Activated CD4-positive, alpha-beta T cell treated with anti-CD3 and anti-CD28 coated beads, Interleukin-2, amount 50 U/mL, for 4 hours (primary cell): ENCODE measurements at regions not wholly inside any gene's neighbourhood (a gene's known extent, or its start where the extent isn't known, plus 50 kb on each side); places are given as distances from the start of the nearest gene placed in this dataset.

ENCODE experiments used
- DNase-seq, 2 experiments: peaks; one replicate each; pipeline ENCODE4 v3.0.0-alpha.2; 2020

GRCh38 chr4:36737691-36738090 is 456.3 kb downstream of the DTHD1 start:
- DNase-seq = no peak

- no peak for DNase-seq
Observed at GRCh38 chr4:36740796-36741310, 459.4 kb downstream of the DTHD1 start.

- DNase-seq = no peak
Observed at GRCh38 chr4:36747277-36748129, 466.1 kb downstream of the DTHD1 start.

DNA sequence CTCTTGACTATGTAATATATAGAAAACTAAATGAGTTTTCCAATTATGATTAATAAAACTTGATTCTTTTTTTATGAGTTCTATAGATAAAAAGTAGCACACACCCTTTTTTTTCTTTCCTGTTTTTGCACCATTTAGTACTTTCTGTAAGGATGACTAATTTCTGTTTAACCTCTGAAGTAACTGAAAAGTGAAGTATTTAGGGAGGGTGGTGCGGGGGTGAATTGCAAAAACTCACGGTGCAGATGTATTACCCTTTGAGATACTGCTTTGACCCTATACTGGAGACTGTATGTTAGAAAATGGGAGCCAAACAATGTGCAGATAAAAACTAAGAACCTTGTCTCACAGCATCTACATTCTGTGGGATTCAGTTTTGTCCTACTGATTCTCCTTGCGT is 471.6 kb downstream of the DTHD1 start:
- DNase-seq = no peak

DNA sequence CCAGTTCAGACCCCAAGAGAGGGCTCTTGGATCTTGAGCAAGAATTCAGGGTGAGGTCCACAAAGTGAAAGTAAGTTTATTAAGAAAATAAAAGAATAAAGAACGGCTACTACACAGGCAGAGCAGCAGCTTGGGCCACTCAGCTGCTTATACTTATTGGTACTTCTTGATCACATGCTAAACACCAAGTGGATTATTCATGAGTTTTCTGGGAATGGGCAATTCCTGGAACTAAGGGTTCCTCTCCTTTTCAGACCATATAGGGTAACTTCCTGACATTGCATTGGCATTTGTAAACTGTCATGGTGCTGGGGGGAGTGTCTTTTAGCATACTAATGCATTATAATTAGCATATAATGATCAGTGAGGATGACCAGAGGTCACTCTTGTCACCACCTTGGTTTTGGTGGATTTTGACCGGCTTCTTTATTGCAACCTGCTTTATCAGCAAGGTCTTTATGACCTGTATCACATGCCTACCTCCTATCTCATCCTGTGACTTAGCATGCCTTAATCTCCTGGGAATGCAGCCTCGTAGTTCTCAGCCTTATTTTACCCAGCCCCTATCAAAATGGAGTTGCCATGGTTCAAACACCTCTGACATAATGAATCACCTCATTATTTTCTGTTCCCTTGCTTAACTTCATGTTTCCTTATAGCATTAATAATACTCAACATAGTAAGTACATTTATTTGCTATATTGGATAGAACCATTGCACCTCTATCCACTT is 476.3 kb downstream of the DTHD1 start:
- no peak for DNase-seq

- no peak for DNase-seq
Observed at GRCh38 chr4:36758312-36759178, 477.1 kb downstream of the DTHD1 start.

DNA sequence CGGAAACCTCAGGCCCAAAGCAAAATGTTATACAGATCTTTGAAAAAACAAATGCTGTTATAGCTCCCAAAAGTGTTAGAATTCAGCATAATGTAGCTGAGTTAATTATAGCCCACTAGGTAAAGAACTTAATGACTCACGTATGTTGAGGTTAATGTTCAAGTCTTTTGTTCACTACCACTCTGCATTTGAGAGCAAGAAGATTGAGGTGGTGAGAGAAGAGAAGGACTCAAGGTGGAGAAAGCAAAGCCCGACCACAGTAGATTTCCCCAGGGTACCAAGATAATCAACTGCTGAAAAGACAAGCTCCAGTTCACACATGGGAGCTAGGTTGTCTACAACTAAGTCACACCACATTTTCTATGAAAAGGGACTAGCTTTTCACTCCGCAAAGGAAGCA is 480.2 kb downstream of the DTHD1 start:
- no peak for DNase-seq

DNA sequence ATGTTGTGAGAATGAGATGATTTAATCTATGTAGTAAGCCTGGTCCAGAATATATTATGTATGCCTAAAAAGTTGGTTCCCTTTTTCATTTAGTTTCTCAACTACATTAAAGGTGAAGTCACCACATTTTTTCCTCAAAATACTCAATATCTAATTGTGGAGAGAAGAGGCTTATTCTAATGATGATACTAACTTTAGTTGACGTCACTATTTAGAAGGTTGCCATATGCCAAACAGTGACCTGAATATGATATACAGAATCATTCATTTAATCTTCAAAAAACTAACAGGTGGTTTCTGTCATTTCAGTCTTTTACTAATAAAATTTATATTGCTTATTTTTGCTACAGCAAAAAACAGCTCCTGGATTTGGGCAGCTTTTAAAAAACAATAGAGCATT is 480.7 kb upstream of the NWD2 start:
- DNase-seq = no peak

DNA sequence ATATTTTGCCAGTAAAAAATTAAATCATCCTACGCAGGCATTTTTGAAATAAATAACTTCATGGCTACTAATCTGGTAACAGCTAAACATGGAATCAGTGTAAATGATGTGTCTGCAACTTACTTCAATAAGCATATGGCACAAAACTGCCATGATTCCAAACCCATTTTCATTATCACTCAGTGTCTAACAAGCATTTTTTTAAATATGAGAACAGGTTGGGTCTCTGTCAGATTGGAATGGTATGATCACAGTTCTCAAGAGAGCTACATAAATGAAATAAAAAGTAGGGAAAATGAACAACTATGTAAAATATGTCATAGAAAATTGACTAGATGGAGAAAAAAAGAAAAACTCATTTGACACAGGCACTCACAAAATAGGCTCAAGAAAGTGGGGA is 476.9 kb upstream of the NWD2 start:
- DNase-seq = no peak

DNA sequence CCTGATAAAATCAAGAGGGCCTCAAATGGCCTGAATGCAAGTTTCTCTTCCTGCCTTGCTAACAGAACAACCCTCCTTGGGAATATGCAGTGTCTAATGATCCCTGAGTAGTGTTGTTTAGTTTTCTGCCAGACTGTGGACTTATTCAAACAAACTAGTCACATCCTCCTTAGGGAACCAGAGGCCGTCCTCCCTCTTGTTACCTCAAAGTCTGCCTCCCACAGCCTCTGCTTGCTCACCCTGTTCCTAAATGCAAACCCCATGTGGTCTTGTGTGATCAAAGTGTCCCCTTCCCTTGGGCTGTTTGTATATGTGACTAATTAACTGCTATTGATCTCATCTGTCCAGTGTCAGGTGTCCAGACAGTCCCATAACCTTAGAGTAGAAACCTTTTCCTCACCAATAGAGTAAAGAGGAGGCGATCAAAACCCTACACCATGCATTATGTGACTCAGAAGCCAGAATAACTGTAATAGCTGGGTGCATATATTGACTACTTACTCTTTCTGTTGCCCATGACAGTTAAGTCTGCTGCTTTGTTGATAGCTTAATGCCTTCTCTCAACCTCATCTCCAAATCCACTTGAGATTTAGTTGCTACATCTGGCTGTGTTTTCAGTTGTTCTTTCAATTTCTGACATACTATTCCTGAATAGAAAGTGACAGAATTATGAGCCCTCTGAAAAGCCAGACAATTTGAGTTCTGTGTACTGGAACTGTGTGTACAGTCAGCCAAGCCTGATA is 473.0 kb upstream of the NWD2 start:
- no peak for DNase-seq

- no peak for DNase-seq
Observed at GRCh38 chr4:36772154-36772516, 472.4 kb upstream of the NWD2 start.

- no peak for DNase-seq
Observed at GRCh38 chr4:36773467-36773866, 471.1 kb upstream of the NWD2 start.

DNA sequence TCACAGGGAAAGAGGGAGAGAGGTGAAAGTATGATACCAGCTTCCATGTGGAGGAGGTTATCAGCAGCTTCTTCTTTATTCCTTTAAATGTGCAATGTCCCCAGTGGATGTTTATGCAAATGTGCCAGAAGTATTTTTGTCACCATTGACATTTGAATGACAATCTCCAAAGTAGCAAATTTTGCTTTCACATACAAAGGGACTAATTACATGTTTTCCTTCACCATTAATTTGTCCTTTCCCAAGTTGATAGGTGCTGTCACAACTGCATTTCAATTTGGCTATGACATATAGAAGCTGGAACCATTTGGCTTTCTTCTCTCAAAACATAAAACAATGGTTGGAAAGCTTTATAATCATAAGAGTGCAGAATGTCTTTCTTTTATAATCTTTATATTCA is 469.0 kb upstream of the NWD2 start:
- no peak for DNase-seq

- no peak for DNase-seq
Observed at GRCh38 chr4:36779601-36780000, 464.9 kb upstream of the NWD2 start.

GRCh38 chr4:36785973-36786372 is 458.6 kb upstream of the NWD2 start:
- DNase-seq = no peak

DNA sequence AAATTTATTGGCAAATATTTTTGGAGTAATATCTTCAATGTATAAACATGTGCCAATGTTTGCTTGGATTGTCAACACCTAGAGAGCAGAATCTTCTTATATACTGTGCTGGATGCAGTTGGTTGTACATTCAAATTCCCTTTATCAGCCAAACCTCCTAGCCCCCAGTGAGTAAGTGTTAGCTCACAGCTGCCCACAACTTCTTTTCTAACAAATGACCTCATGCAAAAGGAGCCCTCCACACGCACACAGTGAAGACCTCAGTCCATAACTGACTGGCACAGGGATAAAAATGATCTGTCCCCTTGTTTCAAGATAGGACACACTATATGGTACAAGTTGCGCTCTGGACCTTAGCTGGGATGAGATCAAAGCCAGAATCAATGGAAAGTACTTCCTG is 458.0 kb upstream of the NWD2 start:
- DNase-seq = no peak

- no peak for DNase-seq
Observed at GRCh38 chr4:36794716-36795115, 449.8 kb upstream of the NWD2 start.

DNA sequence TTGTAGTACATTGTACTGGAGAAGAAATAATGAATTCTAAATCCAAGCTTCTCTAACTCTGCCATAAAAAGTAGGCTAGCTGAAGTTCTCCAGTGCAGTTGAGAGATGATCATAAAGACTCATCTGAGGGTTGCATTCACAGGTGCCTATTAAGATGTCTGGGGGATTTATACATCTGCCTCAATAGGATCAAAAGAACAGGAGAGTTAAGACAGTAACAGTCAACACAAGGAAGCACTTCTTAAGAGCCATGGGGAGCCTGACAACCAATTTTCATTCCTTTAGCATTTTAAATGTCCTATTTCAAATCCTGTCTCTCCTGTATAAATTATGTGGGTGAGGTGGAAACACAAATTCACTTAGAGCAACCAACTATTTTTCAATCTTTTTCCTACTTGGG is 432.4 kb upstream of the NWD2 start:
- no peak for DNase-seq

GRCh38 chr4:36815536-36815935 is 429.0 kb upstream of the NWD2 start:
- DNase-seq = no peak

DNA sequence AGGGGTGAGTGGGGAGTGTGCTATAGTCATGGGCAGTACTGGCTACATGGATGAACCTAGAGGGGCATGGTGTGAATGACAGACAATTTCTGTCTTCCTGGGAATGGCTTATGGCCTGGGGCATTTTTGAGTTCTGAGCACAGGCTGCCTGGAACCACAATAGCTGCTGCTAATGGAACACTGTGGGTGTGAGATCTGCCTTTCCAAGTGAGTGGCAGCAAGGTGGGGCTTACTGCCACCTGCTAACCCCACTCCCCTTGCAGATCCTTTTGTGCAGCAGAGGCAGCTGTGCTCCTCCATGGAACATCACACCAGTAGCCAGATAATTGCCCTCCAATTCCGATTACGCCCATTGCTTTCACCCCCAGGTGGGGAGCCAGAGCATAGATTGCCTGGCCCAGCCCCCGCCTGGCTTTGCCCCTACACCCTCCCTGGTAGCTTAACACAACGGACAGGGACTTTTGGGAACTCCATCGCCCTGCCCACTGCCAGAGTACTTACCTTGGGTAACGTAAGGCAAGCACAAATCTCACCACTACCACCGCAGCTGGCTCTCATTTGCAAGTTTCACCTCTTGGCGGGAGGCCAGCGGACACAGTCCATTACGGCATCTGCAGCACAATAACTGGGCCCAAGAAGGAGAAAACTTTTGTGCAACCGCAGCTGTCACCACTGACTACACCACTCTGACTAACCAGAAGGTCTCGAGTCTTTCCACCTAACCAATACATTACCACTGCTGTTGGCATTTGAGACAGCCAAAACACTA is 421.2 kb upstream of the NWD2 start:
- no peak for DNase-seq

DNA sequence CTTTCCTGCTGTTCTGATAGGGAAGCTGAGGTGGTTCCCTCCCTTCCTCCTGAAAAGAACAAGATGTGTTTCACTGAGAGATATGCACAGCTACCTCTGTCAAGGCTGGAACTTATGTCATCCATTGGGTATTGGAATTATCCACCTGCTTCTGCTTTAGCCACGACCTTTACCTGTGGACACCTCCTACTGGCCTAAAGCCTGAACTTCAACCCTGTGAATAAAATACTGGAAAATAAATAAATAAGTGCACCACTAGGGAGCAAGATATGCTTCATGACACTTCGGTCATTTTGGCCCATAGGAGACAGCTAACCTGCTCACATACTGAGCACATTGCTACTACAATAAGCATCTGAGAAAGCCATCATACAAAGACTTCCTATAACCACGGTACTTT is 419.9 kb upstream of the NWD2 start:
- no peak for DNase-seq

- no peak for DNase-seq
Observed at GRCh38 chr4:36835246-36835645, 409.3 kb upstream of the NWD2 start.
